Epithelial cell of esophagus (primary cell): ENCODE measurements at regions not wholly inside any gene's neighbourhood (a gene's known extent, or its start where the extent isn't known, plus 50 kb on each side); places are given as distances from the start of the nearest gene placed in this dataset.
A peak's percentile ranks its signal among the peaks of the same experiment; 100 is the strongest.

Source experiments
- DNase-seq: peaks from one replicate; pipeline ENCODE4 v3.0.0; 2010; ENCODE audit warnings: low read depth
- H3K4me3 ChIP-seq: 2 replicates; pipeline ENCODE4 v1.5.1; 2011; ENCODE audit warnings: mild to moderate bottlenecking, low read length, control low read depth
- CTCF ChIP-seq: IDR thresholded peaks from 2 replicates; pipeline ENCODE4 v1.5.1; 2011; ENCODE audit warnings: low read depth, mild to moderate bottlenecking, low read length, control low read depth, inconsistent platforms; ENCODE audit not compliant: insufficient read depth; ENCODE audit errors: missing control alignments

GRCh38 chr2:57850415-57851130 is 196.0 kb upstream of the VRK2 start:
- no peak overlapping the region for H3K4me3 ChIP-seq
- TF ChIP-seq CTCF = no peak
- no peak for DNase-seq

GRCh38 chr2:57855212-57855611 is 191.4 kb upstream of the VRK2 start:
- no peak for DNase-seq
- TF ChIP-seq CTCF = no peak
- H3K4me3 ChIP-seq = no peak overlapping the region

- TF ChIP-seq CTCF = no peak
- no peak for DNase-seq
- no peak overlapping the region for H3K4me3 ChIP-seq
These were observed 186.9 kb upstream of the VRK2 start for GRCh38 chr2:57859755-57860154.

GRCh38 chr2:57862153-57862552 is 184.5 kb upstream of the VRK2 start:
- DNase-seq = peak; percentile 71
- no peak overlapping the region for H3K4me3 ChIP-seq
- TF ChIP-seq CTCF = no peak

- no peak overlapping the region for H3K4me3 ChIP-seq
- no peak for DNase-seq
- no peak for TF ChIP-seq CTCF
These were observed 183.9 kb upstream of the VRK2 start for GRCh38 chr2:57862727-57863126.

- H3K4me3 ChIP-seq = no peak overlapping the region
- no peak for TF ChIP-seq CTCF
- no peak for DNase-seq
These were observed 181.7 kb upstream of the VRK2 start for GRCh38 chr2:57864926-57865325.

- H3K4me3 ChIP-seq = no peak overlapping the region
- TF ChIP-seq CTCF = no peak
- DNase-seq = no peak
These were observed 178.9 kb upstream of the VRK2 start for GRCh38 chr2:57867730-57868129.
